ENCODE measurements at regions not wholly inside any gene's neighbourhood (a gene's known extent, or its start where the extent isn't known, plus 50 kb on each side); places are given as distances from the start of the nearest gene placed in this dataset.

GRCh38 chr12:62078020-62078419, 182.2 kb upstream of the USP15 start:
- no peak for DNase-seq

DNA sequence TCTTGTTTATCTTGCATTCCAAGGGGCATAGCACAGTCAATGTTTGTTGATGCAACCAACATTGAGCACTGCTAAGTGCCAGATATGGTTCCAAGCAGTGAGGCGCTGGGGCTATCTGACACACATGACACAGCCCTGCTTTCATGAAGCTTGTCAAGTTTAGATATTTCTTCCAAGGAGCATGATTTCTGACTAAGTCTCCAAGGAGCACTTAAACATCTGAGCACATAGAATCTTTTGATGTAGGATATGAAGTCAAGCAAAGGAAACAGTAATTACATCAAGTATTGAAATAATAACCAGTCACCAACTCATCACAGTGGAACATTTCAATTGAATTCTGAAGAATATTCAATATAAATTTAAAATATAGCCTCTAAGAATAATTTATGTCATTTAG, 177.8 kb upstream of the USP15 start:
- no peak for DNase-seq

- DNase-seq, result peak; percentile 62
Observed at GRCh38 chr12:62098132-62098531, 162.1 kb upstream of the USP15 start.

GRCh38 chr12:62103748-62104147, 156.5 kb upstream of the USP15 start:
- DNase-seq, result no peak

- DNase-seq, result no peak
Observed at GRCh38 chr12:62106547-62107185, 153.5 kb upstream of the USP15 start.

GRCh38 chr12:62113366-62114011, 146.7 kb upstream of the USP15 start:
- DNase-seq, result peak; percentile 52

GRCh38 chr12:62116986-62117385, 143.2 kb upstream of the USP15 start:
- DNase-seq, result no peak

- peak; percentile 68 for DNase-seq
Observed at GRCh38 chr12:62123721-62124203, 136.4 kb upstream of the USP15 start.

DNA sequence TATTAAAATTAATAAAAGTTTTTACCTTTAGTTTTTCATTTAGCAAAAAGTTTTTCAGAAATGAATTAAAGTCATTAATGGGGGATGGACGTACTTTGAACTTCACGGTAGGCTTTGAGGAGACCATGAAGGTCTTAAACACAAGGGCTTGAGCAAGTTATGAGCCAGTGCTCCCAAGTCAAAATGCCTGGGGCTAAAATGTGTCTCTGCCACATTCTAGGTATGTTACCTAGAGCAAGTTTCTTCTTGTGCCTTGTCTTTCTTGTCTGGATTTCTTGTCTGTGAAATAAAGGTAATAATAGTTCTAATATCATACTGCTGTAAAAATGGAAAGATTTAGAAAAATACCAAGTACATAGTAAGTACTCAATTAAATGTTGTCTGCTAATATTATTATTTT, 132.7 kb upstream of the USP15 start:
- DNase-seq, result no peak

- DNase-seq, result no peak
Observed at GRCh38 chr12:62128175-62128975, 131.8 kb upstream of the USP15 start.

DNA sequence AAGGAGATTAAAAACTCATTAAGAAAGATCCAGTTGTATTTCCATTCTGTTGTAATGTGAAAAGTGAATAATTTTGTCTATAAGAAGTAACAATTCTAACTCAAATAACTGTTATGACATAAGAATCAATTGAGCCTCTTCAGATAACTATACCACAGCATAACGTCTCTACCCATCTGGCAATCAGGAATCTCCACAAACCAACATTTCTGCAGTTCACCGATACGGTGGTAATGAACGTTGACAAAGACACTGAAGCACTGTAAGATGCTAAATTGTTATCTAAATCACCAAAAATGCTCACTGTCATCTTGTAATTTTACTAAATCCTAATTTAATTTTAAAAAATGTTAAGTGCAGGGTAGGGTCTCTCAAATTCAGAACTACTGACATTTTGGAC, 130.9 kb upstream of the USP15 start:
- no peak for DNase-seq

GRCh38 chr12:62130402-62130801, 129.8 kb upstream of the USP15 start:
- DNase-seq, result no peak

- no peak for DNase-seq
Observed at GRCh38 chr12:62130834-62131552, 129.2 kb upstream of the USP15 start.

GRCh38 chr12:62133440-62133839, 126.8 kb upstream of the USP15 start:
- no peak for DNase-seq

DNA sequence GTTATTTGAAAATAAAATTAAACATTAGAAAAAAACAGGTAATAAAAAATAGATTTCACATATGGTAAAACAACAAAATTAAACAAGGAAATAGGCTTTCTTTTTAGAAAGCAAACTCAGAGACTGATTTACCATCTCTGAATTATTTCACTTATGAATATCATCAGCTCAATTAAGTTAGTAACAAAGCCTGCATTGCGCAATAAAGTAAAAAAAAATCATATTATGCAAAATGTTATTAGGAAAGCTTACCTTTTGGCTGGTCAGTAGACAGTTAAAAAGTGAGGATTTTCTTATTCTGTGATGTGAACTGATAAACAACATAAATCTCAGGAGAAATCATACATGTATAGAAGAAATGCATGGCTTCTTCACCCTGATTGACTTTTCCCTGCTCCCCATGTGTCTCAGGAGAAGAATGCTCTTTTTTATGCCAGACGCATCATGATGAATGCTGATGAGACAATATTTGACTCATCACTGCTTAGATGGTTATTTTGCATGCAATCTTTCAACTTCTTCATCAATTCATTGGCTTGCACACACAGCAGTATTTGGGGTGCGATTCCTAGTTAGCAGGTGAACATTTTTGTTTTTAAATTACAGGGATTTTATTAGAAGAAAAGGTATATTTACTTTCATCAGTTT, 124.5 kb upstream of the USP15 start:
- DNase-seq, result no peak

GRCh38 chr12:62136496-62136895, 123.7 kb upstream of the USP15 start:
- no peak for DNase-seq

GRCh38 chr12:62138527-62138926, 121.7 kb upstream of the USP15 start:
- DNase-seq, result no peak

- no peak for DNase-seq
Observed at GRCh38 chr12:62146318-62146717, 113.9 kb upstream of the USP15 start.

- no peak for DNase-seq
Observed at GRCh38 chr12:62158013-62158412, 102.2 kb upstream of the USP15 start.

GRCh38 chr12:62158461-62159360, 101.5 kb upstream of the USP15 start:
- DNase-seq, result no peak

DNA sequence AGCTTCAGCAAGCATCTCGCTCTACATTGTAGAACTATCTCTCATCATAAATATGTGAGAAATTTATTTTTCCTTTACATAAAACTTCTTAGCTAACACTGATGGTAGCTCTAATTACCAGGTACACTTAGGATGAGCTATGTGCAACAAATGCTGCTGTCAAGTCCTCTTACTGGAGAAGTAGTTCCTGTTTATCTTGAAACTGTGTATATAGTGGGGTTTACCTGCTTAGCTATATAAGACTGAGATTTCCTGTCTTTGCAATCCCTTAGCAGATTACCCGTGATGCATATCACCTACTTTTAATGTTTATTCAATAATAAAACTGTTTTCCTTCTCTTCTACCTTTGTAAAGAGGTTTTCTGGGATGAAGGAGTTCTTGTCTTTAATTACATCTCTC, 98.0 kb upstream of the USP15 start:
- no peak for DNase-seq

DNA sequence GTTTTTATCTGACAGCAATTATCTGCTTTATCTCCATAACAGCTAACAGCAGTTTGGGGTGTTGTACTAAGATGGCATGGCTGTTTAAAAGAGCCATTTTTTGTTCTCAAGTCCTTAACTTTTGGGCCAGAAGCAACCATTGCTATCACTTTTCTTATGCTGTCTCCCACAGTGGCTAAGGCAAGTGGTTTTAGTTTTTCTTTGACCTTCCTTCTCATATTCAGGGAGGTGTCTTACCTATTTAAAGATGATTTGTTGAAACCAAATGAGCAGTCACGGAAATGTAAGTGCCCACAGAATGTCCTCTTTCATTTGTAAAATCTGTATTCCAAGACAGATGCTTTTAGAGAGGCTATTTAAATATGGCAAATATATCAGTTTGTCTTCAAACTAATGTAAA, 96.8 kb upstream of the USP15 start:
- DNase-seq, result no peak

Measured in NCI-H510A treated with DMSO at 0.1 percent for 48 hours (cell line).